ENCODE measurements at regions not wholly inside any gene's neighbourhood (a gene's known extent, or its start where the extent isn't known, plus 50 kb on each side); places are given as distances from the start of the nearest gene placed in this dataset.

DNA sequence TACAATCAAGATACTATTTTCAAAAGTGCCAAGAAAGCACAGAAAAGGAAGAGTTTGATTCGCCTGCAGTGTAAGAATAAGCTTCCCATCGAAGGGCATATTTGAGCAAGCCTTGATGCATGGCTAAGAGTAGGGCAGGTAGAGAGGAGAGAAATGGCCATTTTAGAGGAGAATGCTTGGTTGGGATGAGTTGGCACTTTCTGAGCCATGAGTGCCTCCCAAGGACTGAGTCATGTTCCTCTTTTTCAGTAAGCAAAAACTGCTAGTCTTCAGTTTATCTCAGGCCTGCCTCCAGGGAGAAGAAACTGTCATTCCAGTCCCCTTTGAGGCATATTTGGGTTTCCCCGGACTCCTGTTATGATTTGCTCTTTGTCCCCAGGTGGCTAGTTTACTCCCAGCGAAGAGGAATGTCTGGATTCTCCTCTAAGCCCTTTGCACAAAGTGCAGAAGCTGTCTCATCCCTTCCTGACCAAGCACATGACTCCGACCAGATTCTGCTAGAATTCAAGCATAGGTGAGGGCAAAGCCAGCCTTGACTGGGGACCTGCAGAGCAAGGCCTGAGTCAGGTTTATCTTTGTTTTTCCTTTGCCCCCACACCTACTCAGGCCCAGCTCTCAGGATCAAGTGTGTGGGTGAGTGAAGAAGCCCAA, 115.2 kb downstream of the TTC32 start:
- TF ChIP-seq, protein P1, sequence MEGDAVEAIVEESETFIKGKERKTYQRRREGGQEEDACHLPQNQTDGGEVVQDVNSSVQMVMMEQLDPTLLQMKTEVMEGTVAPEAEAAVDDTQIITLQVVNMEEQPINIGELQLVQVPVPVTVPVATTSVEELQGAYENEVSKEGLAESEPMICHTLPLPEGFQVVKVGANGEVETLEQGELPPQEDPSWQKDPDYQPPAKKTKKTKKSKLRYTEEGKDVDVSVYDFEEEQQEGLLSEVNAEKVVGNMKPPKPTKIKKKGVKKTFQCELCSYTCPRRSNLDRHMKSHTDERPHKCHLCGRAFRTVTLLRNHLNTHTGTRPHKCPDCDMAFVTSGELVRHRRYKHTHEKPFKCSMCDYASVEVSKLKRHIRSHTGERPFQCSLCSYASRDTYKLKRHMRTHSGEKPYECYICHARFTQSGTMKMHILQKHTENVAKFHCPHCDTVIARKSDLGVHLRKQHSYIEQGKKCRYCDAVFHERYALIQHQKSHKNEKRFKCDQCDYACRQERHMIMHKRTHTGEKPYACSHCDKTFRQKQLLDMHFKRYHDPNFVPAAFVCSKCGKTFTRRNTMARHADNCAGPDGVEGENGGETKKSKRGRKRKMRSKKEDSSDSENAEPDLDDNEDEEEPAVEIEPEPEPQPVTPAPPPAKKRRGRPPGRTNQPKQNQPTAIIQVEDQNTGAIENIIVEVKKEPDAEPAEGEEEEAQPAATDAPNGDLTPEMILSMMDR (IDR thresholded peaks at IDR 0.05) = no peak
- no peak for TF ChIP-seq POLR2A (IDR thresholded peaks at IDR 0.05)

Data from vagina (tissue), 2 donors.